ENCODE measurements at regions not wholly inside any gene's neighbourhood (a gene's known extent, or its start where the extent isn't known, plus 50 kb on each side); places are given as distances from the start of the nearest gene placed in this dataset.

DNA sequence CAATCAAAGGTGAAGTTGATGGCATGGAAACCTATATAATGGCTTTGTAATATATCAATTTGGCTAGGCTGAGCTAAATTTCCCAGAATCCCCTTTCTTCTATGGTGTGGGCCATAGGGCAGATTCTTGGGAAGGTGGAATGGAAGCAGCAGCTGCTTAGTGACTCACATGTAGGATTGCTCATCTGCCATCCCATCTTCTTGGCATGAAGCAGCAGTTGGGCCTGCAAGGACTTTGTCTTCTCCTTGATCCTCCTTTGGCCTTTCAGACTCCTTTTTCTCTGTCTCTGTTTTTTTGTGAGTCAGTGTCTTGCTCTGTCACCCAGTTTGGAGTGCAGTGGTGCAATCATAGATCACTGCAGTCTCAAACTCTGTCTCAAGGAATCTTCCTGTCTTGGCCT lies 52.6 kb upstream of the CEP162 start:
- no peak for FAIRE-seq
- Histone ChIP-seq H3K27ac (ENCODE audit: control insufficient read depth, insufficient read depth, low read length) (no peak overlapping the region), H3K4me2 (ENCODE audit: control insufficient read depth, extremely low read depth, insufficient read depth, low read depth, low read length) (no peak overlapping the region), H2AFZ (ENCODE audit: control insufficient read depth, low read length) (no peak overlapping the region), H3K9ac (ENCODE audit: control insufficient read depth, extremely low read depth, insufficient read depth, low read length) (no peak overlapping the region), H3K9me3 (ENCODE audit: control insufficient read depth, low read depth, low read length) (no peaks in the 10 kb centered on the region), H3K27me3 (ENCODE audit: control insufficient read depth, extremely low read depth, insufficient read depth, low read length) (no peaks in the 10 kb centered on the region), H3K9me1 (ENCODE audit: control insufficient read depth, extremely low read depth, insufficient read depth, low read length) (no peaks in the 10 kb centered on the region), H3K36me3 (ENCODE audit: control insufficient read depth in 2 of 2, extremely low read depth in 1 of 2, insufficient read depth in 2 of 2, low read length in 2 of 2) (no peaks in the 10 kb centered on the region), H3K79me2 (ENCODE audit: control insufficient read depth, insufficient read depth, low read length) (no peaks in the 10 kb centered on the region), H3K4me1 (ENCODE audit: control insufficient read depth, extremely low read depth, insufficient read depth, low read length) (no peaks in the 10 kb centered on the region), H4K20me1 (ENCODE audit: control insufficient read depth, extremely low read depth, insufficient read depth, low read length) (no peaks in the 10 kb centered on the region), H3K4me3 (ENCODE audit: control insufficient read depth in 2 of 3, extremely low read depth in 1 of 3, insufficient read depth in 2 of 3, low read depth in 1 of 3, low read length in 3 of 3) (no peak overlapping the region)
- dilution Hi-C loops (cut with MboI; ENCODE audit: extremely low pct_ligation_motif_present, low sequenced_read_pairs) = no loop called here
- no peak for DNase-seq (ENCODE audit: low read depth, low spot score)
- TF ChIP-seq EZH2 (IDR thresholded peaks at IDR 0.05; ENCODE audit: low read length) = no peak
- TF ChIP-seq, protein P1, sequence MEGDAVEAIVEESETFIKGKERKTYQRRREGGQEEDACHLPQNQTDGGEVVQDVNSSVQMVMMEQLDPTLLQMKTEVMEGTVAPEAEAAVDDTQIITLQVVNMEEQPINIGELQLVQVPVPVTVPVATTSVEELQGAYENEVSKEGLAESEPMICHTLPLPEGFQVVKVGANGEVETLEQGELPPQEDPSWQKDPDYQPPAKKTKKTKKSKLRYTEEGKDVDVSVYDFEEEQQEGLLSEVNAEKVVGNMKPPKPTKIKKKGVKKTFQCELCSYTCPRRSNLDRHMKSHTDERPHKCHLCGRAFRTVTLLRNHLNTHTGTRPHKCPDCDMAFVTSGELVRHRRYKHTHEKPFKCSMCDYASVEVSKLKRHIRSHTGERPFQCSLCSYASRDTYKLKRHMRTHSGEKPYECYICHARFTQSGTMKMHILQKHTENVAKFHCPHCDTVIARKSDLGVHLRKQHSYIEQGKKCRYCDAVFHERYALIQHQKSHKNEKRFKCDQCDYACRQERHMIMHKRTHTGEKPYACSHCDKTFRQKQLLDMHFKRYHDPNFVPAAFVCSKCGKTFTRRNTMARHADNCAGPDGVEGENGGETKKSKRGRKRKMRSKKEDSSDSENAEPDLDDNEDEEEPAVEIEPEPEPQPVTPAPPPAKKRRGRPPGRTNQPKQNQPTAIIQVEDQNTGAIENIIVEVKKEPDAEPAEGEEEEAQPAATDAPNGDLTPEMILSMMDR (optimal IDR thresholded peaks at IDR 0.05 in 1 of 3, IDR thresholded peaks at IDR 0.05 in 1 of 3, conservative IDR thresholded peaks at IDR 0.05 in 1 of 3; ENCODE audit: extremely low read depth in 1 of 3, insufficient read depth in 2 of 3, low read length in 3 of 3) = no peak

DNA sequence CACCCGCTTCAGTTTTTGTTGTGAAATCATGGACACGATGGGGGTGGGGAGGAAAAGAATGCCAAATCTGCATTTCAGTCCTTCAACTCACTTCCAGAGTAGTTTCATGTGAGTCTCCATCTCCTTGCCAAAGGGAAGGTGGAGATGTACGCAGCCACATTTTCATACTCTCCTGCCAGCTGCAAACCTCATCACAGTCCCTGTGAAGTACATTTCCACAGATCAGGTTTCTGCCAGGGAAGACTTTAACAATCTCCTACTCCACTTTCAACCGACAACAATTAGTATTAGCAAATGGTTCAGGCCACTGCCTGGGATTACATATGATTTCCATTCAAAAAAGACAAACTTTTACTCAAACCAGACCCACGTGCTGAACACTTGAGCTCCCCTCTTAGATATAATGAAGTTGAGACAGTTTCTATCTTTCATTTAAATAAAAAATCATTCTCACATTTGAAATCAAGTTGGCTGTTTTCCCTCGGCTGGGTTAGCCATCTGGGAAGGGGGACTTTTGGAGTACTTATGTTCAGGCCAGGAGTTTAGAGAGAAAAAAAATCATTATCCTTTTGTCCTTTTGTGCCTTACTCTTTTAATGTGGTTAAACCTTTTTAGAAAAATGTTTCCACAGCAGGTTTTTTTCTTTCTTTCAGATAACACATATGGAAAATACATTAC lies 51.0 kb upstream of the CEP162 start:
- dilution Hi-C loops (cut with MboI; ENCODE audit: extremely low pct_ligation_motif_present, low sequenced_read_pairs) = no loop called here
- no peak for TF ChIP-seq EZH2 (IDR thresholded peaks at IDR 0.05; ENCODE audit: low read length)
- TF ChIP-seq, protein P1 (optimal IDR thresholded peaks at IDR 0.05 in 1 of 3, IDR thresholded peaks at IDR 0.05 in 1 of 3, conservative IDR thresholded peaks at IDR 0.05 in 1 of 3; ENCODE audit: extremely low read depth in 1 of 3, insufficient read depth in 2 of 3, low read length in 3 of 3) = no peak
- DNase-seq (ENCODE audit: low read depth, low spot score) = no peak
- no peaks in the 10 kb centered on the region for H3K9me1 ChIP-seq (ENCODE audit: control insufficient read depth, extremely low read depth, insufficient read depth, low read length)
- H2AFZ ChIP-seq (ENCODE audit: control insufficient read depth, low read length) = no peak overlapping the region
- H3K79me2 ChIP-seq (ENCODE audit: control insufficient read depth, insufficient read depth, low read length) = no peaks in the 10 kb centered on the region
- H3K4me1 ChIP-seq (ENCODE audit: control insufficient read depth, extremely low read depth, insufficient read depth, low read length) = no peaks in the 10 kb centered on the region
- no peak overlapping the region for H3K4me2 ChIP-seq (ENCODE audit: control insufficient read depth, extremely low read depth, insufficient read depth, low read depth, low read length)
- no peaks in the 10 kb centered on the region for H3K9me3 ChIP-seq (ENCODE audit: control insufficient read depth, low read depth, low read length)
- no peaks in the 10 kb centered on the region for H3K36me3 ChIP-seq (ENCODE audit: control insufficient read depth in 2 of 2, extremely low read depth in 1 of 2, insufficient read depth in 2 of 2, low read length in 2 of 2)
- no peak overlapping the region for H3K9ac ChIP-seq (ENCODE audit: control insufficient read depth, extremely low read depth, insufficient read depth, low read length)
- no peak for FAIRE-seq
- no peaks in the 10 kb centered on the region for H3K27me3 ChIP-seq (ENCODE audit: control insufficient read depth, extremely low read depth, insufficient read depth, low read length)
- no peaks in the 10 kb centered on the region for H4K20me1 ChIP-seq (ENCODE audit: control insufficient read depth, extremely low read depth, insufficient read depth, low read length)
- no peak overlapping the region for H3K4me3 ChIP-seq (ENCODE audit: control insufficient read depth in 2 of 3, extremely low read depth in 1 of 3, insufficient read depth in 2 of 3, low read depth in 1 of 3, low read length in 3 of 3)
- no peak overlapping the region for H3K27ac ChIP-seq (ENCODE audit: control insufficient read depth, insufficient read depth, low read length)

Measured in keratinocyte (primary cell).